ENCODE measurements at regions not wholly inside any gene's neighbourhood (a gene's known extent, or its start where the extent isn't known, plus 50 kb on each side); places are given as distances from the start of the nearest gene placed in this dataset.
A peak's percentile ranks its signal among the peaks of the same experiment; 100 is the strongest.
"Not testable (repeated sequence)": the region's sequence is repeated elsewhere in the genome, so short reads cannot be mapped to it uniquely, and the experiment has no call there.

GRCh38 chr1:82405333-82405732, 604.6 kb downstream of the ADGRL2 start:
- no peak for FAIRE-seq
- no peak for DNase-seq (ENCODE audit: low spot score)

GRCh38 chr1:82401116-82401515, 600.4 kb downstream of the ADGRL2 start:
- DNase-seq (ENCODE audit: low spot score) (no peak), FAIRE-seq (no peak)

- FAIRE-seq (no peak), DNase-seq (ENCODE audit: low spot score) (no peak)
Measured at GRCh38 chr1:82400521-82400920, 599.8 kb downstream of the ADGRL2 start.

GRCh38 chr1:82399093-82399492, 598.4 kb downstream of the ADGRL2 start:
- no peak for FAIRE-seq

GRCh38 chr1:82398357-82398756, 597.6 kb downstream of the ADGRL2 start:
- FAIRE-seq (no peak), DNase-seq (ENCODE audit: low spot score) (no peak)

More at GRCh38 chr1:82399093-82399492, 598.4 kb downstream of the ADGRL2 start:
- no peak for DNase-seq (ENCODE audit: low spot score)

GRCh38 chr1:82395440-82395839, 594.7 kb downstream of the ADGRL2 start:
- DNase-seq (ENCODE audit: low spot score) (no peak), FAIRE-seq (no peak)

GRCh38 chr1:82392946-82393345, 592.2 kb downstream of the ADGRL2 start:
- DNase-seq (ENCODE audit: low spot score): no peak
- no peak for FAIRE-seq

- FAIRE-seq: no peak
- peak; percentile 23 for DNase-seq (ENCODE audit: low spot score)
Measured at GRCh38 chr1:82392513-82392912, 591.8 kb downstream of the ADGRL2 start.

- DNase-seq (ENCODE audit: low spot score): no peak
- FAIRE-seq: no peak
Measured at GRCh38 chr1:82391712-82392111, 591.0 kb downstream of the ADGRL2 start.

- DNase-seq (ENCODE audit: low spot score) (no peak), FAIRE-seq (no peak)
Measured at GRCh38 chr1:82390627-82391026, 589.9 kb downstream of the ADGRL2 start.

GRCh38 chr1:82388679-82389078, 587.9 kb downstream of the ADGRL2 start:
- FAIRE-seq (no peak), DNase-seq (ENCODE audit: low spot score) (peak; percentile 21)

- FAIRE-seq (no peak), DNase-seq (ENCODE audit: low spot score) (no peak)
Measured at GRCh38 chr1:82387012-82387366, 586.3 kb downstream of the ADGRL2 start.

- no peak for FAIRE-seq
Measured at GRCh38 chr1:82386365-82387011, 585.8 kb downstream of the ADGRL2 start.

GRCh38 chr1:82384776-82385175, 584.0 kb downstream of the ADGRL2 start:
- DNase-seq (ENCODE audit: low spot score) (no peak), FAIRE-seq (no peak)

More at GRCh38 chr1:82386365-82387011, 585.8 kb downstream of the ADGRL2 start:
- no peak for DNase-seq (ENCODE audit: low spot score)

- no peak for DNase-seq (ENCODE audit: low spot score)
- no peak for FAIRE-seq
Measured at GRCh38 chr1:82377201-82377884, 576.6 kb downstream of the ADGRL2 start.

- no peak for DNase-seq (ENCODE audit: low spot score)
- no peak for FAIRE-seq
Measured at GRCh38 chr1:82373710-82374109, 573.0 kb downstream of the ADGRL2 start.

GRCh38 chr1:82371844-82372498, 571.2 kb downstream of the ADGRL2 start:
- no peak for FAIRE-seq
- no peak for DNase-seq (ENCODE audit: low spot score)

GRCh38 chr1:82367456-82367855, 566.7 kb downstream of the ADGRL2 start:
- DNase-seq (ENCODE audit: low spot score): no peak
- no peak for FAIRE-seq

GRCh38 chr1:82366689-82367088, 566.0 kb downstream of the ADGRL2 start:
- FAIRE-seq: no peak
- no peak for DNase-seq (ENCODE audit: low spot score)

- peak; percentile 23 for DNase-seq (ENCODE audit: low spot score)
- FAIRE-seq: not testable (repeated sequence)
Measured at GRCh38 chr1:82359541-82359940, 558.8 kb downstream of the ADGRL2 start.

- DNase-seq (ENCODE audit: low spot score): not testable (repeated sequence)
Measured at GRCh38 chr1:82358706-82359105, 558.0 kb downstream of the ADGRL2 start.

GRCh38 chr1:82354546-82354945, 553.8 kb downstream of the ADGRL2 start:
- not testable (repeated sequence) for DNase-seq (ENCODE audit: low spot score); FAIRE-seq

More at GRCh38 chr1:82358706-82359105, 558.0 kb downstream of the ADGRL2 start:
- FAIRE-seq: not testable (repeated sequence)

Data from RCC 7860 (cell line).